HepG2 (cell line): ENCODE measurements at regions not wholly inside any gene's neighbourhood (a gene's known extent, or its start where the extent isn't known, plus 50 kb on each side); places are given as distances from the start of the nearest gene placed in this dataset.

Experiments
- AGO1 ChIP-seq: fragments of 200-400 bp; formaldehyde crosslinking; IDR thresholded peaks from 2 replicates; pipeline ENCODE4 v1.6.1; 2017; ENCODE audit warnings: mild to moderate bottlenecking, low read depth, low read length, moderate library complexity; ENCODE audit not compliant: poor library complexity, severe bottlenecking
- CTCF ChIP-seq: sonication (generic); formaldehyde crosslinking; IDR thresholded peaks from 2 replicates; pipeline ENCODE4 v1.5.0; 2020; ENCODE audit warnings: mild to moderate bottlenecking, missing genetic modification reagents, moderate library complexity
- GABPA ChIP-seq, 2 experiments: IDR thresholded peaks; 2 replicates each; pipeline ENCODE4 v1.6.1; 2011 to 2016; ENCODE audit warnings: low read depth in 2 of 2, low read length in 1 of 2, missing biosample characterization in 1 of 2, missing genetic modification characterization in 1 of 2
- NFIB ChIP-seq: sonication (generic); formaldehyde crosslinking; IDR thresholded peaks from 2 replicates; pipeline ENCODE4 v1.9.0; 2021; ENCODE audit warnings: missing genetic modification reagents, mild to moderate bottlenecking, borderline replicate concordance
- NR1H2 ChIP-seq: sonication (generic); formaldehyde crosslinking; IDR thresholded peaks from 2 replicates; pipeline ENCODE4 v1.8.1; 2022; ENCODE audit warnings: low read depth, missing genetic modification reagents, borderline replicate concordance
- ZFP37 ChIP-seq: sonication (generic); formaldehyde crosslinking; IDR thresholded peaks from 2 replicates; pipeline ENCODE4 v1.4.0; 2020; ENCODE audit warnings: missing genetic modification reagents, borderline replicate concordance

- no peak for TF ChIP-seq NR1H2
- no peak for TF ChIP-seq ZFP37
- no peak for TF ChIP-seq CTCF (CRISPR knock-in tag)
- no peak for TF ChIP-seq GABPA (IDR thresholded peaks at IDR 0.05; ENCODE audit: low read depth, low read length)
- TF ChIP-seq GABPA (CRISPR knock-in tag; IDR thresholded peaks at IDR 0.05; ENCODE audit: low read depth), result no peak
- TF ChIP-seq AGO1, result no peak
- TF ChIP-seq NFIB (CRISPR knock-in tag), result no peak
Measured at GRCh38 chr1:114263343-114263742, 109.7 kb upstream of the SYT6 start.
